ENCODE measurements at regions not wholly inside any gene's neighbourhood (a gene's known extent, or its start where the extent isn't known, plus 50 kb on each side); places are given as distances from the start of the nearest gene placed in this dataset.

GRCh38 chr2:220660277-220661145, 911.6 kb downstream of the EPHA4 start:
- TF ChIP-seq CTCF (IDR thresholded peaks at IDR 0.05) (no peak), POLR2A (IDR thresholded peaks at IDR 0.05) (no peak)
